Nephron (organoid): ENCODE measurements at regions not wholly inside any gene's neighbourhood (a gene's known extent, or its start where the extent isn't known, plus 50 kb on each side); places are given as distances from the start of the nearest gene placed in this dataset.
A peak's percentile ranks its signal among the peaks of the same experiment; 100 is the strongest.

ENCODE experiments used
- H3K27ac Mint-ChIP-seq, 3 experiments: 2 replicates each; pipeline ENCODE4 v1.8.0; 2020; ENCODE audit warnings: mixed read lengths in 3 of 3, mild to moderate bottlenecking in 2 of 3, moderate library complexity in 1 of 3
- H3K27me3 Mint-ChIP-seq: 2 replicates; pipeline ENCODE4 v1.8.0; 2021; ENCODE audit warnings: low read depth, mild to moderate bottlenecking, moderate library complexity, mixed read lengths
- H3K36me3 Mint-ChIP-seq: 2 replicates; pipeline ENCODE4 v1.8.0; 2020; ENCODE audit warnings: low read depth, mixed read lengths
- H3K4me1 Mint-ChIP-seq: 2 replicates; pipeline ENCODE4 v1.8.0; 2020; ENCODE audit warnings: mixed read lengths
- H3K4me3 Mint-ChIP-seq, 3 experiments: 2 replicates each; pipeline ENCODE4 v1.8.0; 2020; ENCODE audit warnings: mild to moderate bottlenecking in 3 of 3, mixed read lengths in 3 of 3, moderate library complexity in 2 of 3
- H3K9me3 Mint-ChIP-seq: 2 replicates; pipeline ENCODE4 v1.8.0; 2020; ENCODE audit warnings: mixed read lengths
- TF ChIP-seq, protein P1 (sequence below), 3 experiments: fragments of 200-600 bp; sonication (generic); IDR thresholded peaks; one replicate each; pipeline ENCODE4 v1.5.0; 2021; ENCODE audit warnings: antibody characterized with exemption in 3 of 3; ENCODE audit not compliant: unreplicated experiment in 3 of 3

DNA sequence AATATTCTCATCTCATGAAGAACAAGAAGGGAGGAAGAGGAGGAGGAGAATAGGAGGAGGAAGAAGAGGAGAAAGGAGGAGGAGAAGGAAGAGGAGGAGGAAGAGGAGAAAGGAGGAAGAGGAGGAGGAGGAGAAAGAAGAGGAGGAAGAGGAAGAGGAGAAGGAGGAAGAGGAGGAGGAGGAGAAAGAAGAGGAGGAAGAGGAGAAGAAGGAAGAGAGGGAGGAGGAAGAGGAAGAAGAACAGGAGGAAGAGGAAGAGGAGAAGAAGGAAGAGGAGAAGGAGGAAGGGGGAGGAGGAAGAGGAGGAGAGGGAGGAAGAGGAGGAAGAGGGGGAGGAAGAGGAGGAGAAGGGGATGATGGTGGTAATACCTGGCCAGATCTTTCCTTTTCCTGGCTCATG, 70.0 kb upstream of the PTPRM start:
- Mint-ChIP-seq H3K9me3 (no peaks in the 10 kb centered on the region), H3K36me3 (no peaks in the 10 kb centered on the region), H3K4me1 (no peaks in the 10 kb centered on the region), H3K27me3 (peaks cover 3% of the 10 kb centered on the region), H3K4me3 (no peak overlapping the region), H3K27ac (no peak overlapping the region)
- TF ChIP-seq, protein P1, sequence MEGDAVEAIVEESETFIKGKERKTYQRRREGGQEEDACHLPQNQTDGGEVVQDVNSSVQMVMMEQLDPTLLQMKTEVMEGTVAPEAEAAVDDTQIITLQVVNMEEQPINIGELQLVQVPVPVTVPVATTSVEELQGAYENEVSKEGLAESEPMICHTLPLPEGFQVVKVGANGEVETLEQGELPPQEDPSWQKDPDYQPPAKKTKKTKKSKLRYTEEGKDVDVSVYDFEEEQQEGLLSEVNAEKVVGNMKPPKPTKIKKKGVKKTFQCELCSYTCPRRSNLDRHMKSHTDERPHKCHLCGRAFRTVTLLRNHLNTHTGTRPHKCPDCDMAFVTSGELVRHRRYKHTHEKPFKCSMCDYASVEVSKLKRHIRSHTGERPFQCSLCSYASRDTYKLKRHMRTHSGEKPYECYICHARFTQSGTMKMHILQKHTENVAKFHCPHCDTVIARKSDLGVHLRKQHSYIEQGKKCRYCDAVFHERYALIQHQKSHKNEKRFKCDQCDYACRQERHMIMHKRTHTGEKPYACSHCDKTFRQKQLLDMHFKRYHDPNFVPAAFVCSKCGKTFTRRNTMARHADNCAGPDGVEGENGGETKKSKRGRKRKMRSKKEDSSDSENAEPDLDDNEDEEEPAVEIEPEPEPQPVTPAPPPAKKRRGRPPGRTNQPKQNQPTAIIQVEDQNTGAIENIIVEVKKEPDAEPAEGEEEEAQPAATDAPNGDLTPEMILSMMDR (IDR thresholded peaks at IDR 0.05; ENCODE audit: unreplicated experiment in 3 of 3), result no peak

DNA sequence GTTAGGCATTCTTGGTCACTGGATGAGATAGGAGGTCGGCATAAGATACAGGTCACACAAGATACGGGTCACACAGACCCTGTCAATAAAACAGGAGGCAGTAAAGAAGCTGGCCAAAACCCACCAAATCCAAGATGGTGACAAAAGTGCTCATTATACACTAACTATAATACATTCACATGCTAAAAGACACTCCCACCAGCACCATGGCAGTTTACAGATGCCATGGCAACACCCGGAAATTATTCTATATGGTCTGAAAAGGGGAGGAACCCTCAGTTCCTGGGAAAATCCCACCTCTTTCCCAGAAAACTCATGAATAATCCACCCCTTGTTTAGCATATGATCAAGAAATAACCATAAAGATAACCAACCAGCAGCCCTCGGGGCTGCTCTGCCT, 56.0 kb upstream of the PTPRM start:
- Mint-ChIP-seq H3K36me3 (no peaks in the 10 kb centered on the region), H3K27me3 (no peaks in the 10 kb centered on the region), H3K4me1 (peaks cover 11% of the 10 kb centered on the region), H3K4me3 (no peak overlapping the region), H3K27ac (no peak overlapping the region), H3K9me3 (peaks cover 3% of the 10 kb centered on the region)
- TF ChIP-seq, protein P1 (IDR thresholded peaks at IDR 0.05; ENCODE audit: unreplicated experiment in 3 of 3), result no peak

DNA sequence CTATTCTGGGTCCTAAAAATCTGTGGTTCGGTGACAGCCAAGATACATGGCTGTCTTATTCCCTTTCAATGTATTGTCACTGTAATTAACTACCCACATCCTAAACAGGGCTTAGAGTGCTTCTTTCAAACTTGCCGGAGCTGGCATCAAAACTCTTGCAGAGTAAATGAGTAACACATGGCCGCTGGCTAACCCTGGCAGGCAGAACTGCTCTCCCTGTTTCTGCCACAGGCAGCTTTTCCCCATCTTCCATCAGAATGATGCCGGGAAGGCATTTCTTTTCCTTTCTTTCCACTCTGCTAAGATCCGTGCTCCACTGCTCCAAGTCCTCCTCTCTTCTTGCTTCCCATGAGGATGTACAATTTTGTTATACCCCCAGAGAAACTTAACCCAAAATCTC, 54.8 kb upstream of the PTPRM start:
- H3K27ac Mint-ChIP-seq, result peak overlapping the region; percentile 18 to 96 (median 94)
- peaks cover 3% of the 10 kb centered on the region for H3K9me3 Mint-ChIP-seq
- H3K4me1 Mint-ChIP-seq, result peaks cover 11% of the 10 kb centered on the region
- no peaks in the 10 kb centered on the region for H3K27me3 Mint-ChIP-seq
- TF ChIP-seq, protein P1 (IDR thresholded peaks at IDR 0.05; ENCODE audit: unreplicated experiment in 3 of 3), result no peak
- H3K36me3 Mint-ChIP-seq, result no peaks in the 10 kb centered on the region
- H3K4me3 Mint-ChIP-seq, result peak overlapping the region in 1 of 3 experiments; percentile 7

DNA sequence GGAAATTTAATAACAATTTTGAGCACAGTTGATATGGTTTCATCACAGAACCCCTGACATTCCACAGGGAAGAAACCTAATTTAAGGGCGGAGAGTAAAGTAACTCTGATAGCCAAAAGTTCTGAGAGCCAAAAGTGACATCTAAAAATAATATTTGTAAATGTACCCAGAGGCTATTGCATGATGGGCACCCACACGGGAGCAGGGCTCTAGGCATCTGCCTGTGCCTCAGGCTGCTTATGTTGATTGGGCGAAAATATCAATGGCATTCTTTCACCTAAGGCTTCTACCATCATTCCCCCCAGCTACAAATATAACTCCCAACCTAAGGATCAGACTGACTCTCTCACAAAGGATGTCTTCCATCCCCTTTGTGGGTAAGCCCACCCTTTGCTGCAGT, 54.1 kb upstream of the PTPRM start:
- H3K4me3 Mint-ChIP-seq, result no peak overlapping the region
- H3K9me3 Mint-ChIP-seq, result peaks cover 3% of the 10 kb centered on the region
- peaks cover 11% of the 10 kb centered on the region for H3K4me1 Mint-ChIP-seq
- H3K36me3 Mint-ChIP-seq, result no peaks in the 10 kb centered on the region
- TF ChIP-seq, protein P1 (IDR thresholded peaks at IDR 0.05; ENCODE audit: unreplicated experiment in 3 of 3), result no peak
- peak overlapping the region in 2 of 3 experiments; percentile 94 to 96 for H3K27ac Mint-ChIP-seq
- H3K27me3 Mint-ChIP-seq, result no peaks in the 10 kb centered on the region

DNA sequence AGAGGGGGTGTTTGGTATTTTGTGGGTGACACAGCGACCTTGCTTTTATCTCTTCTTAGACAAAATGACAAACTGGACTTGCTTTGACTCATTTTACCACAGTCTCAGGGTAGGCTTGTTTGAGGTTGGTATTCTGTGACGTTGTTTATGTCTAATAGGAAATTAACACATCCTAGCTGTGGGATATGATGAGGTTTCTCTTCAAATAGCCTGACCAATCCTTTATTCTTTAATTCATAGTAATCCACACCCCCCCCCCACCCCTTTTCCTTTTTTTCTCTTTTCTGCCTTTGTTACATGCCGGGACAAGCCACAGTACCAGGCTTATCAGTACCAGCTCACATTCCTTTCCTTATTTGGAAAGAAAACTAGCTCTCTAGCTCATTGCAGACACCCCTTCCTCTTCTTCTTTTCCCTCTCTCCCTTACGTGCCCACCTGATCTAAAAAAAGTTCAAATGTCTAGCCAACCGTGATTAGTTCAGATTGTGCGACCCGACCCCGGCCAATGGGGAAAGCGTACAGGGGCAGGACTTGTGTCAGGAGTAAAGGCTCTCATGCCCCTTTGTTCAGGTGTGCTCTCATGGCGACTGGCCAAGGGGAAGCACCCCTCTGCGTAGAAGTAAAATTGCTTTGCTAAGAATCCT, 52.2 kb upstream of the PTPRM start:
- Mint-ChIP-seq H3K9me3 (no peaks in the 10 kb centered on the region), H3K36me3 (no peaks in the 10 kb centered on the region), H3K4me3 (no peak overlapping the region), H3K27ac (no peak overlapping the region), H3K4me1 (peaks cover 11% of the 10 kb centered on the region), H3K27me3 (no peaks in the 10 kb centered on the region)
- TF ChIP-seq, protein P1 (IDR thresholded peaks at IDR 0.05; ENCODE audit: unreplicated experiment in 3 of 3), result no peak
